GM12864 (cell line): ENCODE measurements at regions not wholly inside any gene's neighbourhood (a gene's known extent, or its start where the extent isn't known, plus 50 kb on each side); places are given as distances from the start of the nearest gene placed in this dataset.

Experiments
- DNase-seq: peaks from one replicate; pipeline ENCODE4 v3.0.0-alpha.2; 2011; ENCODE audit warnings: low read depth
- H3K4me3 ChIP-seq: 2 replicates; pipeline ENCODE4 v1.5.1; 2011; ENCODE audit warnings: mild to moderate bottlenecking, low read depth, low read length, control low read depth
- CTCF ChIP-seq: IDR thresholded peaks from 2 replicates; pipeline ENCODE4 v1.5.1; 2011; ENCODE audit warnings: low read depth, mild to moderate bottlenecking, moderate library complexity, low read length, control low read depth, inconsistent platforms; ENCODE audit errors: missing control alignments

DNA sequence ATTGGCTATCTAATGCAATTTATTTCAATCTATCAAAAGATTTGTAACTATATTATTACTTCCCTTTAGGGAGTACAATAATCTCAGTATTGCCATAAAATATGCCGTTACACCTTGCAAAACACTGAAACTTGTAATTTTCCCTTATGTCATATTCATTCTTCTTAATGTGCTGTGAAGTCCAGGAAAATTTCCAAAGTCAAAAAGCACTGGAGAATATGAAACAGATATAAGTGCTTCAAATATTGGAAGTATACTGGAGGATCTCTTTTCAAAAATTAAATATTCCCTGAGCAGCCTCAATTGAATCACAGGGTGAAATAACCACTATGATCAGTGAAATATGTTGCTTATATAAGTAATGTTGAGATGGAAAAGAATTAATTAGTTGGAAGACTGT, 356.0 kb downstream of the PPP1R3A start:
- no peak overlapping the region for H3K4me3 ChIP-seq
- no peak for DNase-seq
- no peak for TF ChIP-seq CTCF

- no peak for TF ChIP-seq CTCF
- no peak overlapping the region for H3K4me3 ChIP-seq
- DNase-seq, result no peak
Measured at GRCh38 chr7:113562242-113562641, 356.6 kb downstream of the PPP1R3A start.

- no peak for DNase-seq
- H3K4me3 ChIP-seq, result no peak overlapping the region
- no peak for TF ChIP-seq CTCF
Measured at GRCh38 chr7:113561446-113561845, 357.4 kb downstream of the PPP1R3A start.

DNA sequence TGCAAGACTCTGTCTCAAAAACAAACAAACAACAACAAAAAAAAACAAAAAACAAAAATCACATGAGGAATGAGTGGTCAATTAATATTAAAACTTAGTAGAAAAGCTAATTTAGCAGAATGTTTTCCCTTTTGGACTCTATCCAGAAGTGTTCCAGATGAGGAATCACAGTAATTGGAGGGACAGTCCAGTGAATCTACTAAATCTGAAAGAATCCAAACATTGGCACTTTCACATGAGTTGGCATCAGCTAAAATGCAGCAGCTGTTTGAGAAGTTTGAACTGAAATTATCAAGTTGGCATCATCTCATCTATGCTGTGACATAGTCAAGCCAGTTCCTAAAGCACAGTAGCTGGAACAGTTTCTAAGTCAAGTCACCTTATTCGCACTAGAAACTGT, 367.8 kb downstream of the PPP1R3A start:
- DNase-seq, result no peak
- no peak overlapping the region for H3K4me3 ChIP-seq
- no peak for TF ChIP-seq CTCF

DNA sequence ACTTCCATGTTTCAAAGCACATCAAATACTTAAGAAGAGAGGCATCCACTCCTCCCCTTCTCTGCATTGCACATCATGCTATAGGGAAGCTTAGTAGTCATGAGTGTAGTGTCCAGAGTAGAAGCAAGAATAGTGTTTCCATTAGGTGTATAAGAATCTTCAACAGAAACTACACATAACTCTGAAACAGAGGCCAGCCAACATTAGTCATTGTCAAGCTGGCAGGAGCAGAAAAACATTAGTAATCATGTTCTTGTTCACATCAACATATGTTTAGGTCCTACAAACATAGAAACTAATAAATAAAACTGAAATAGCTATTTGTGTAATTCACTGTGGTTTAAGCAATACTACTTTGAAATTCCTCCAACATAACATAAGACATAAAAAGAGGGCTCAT, 370.2 kb downstream of the PPP1R3A start:
- no peak for DNase-seq
- no peak overlapping the region for H3K4me3 ChIP-seq
- no peak for TF ChIP-seq CTCF

GRCh38 chr7:113548137-113548536, 370.7 kb downstream of the PPP1R3A start:
- no peak for TF ChIP-seq CTCF
- no peak overlapping the region for H3K4me3 ChIP-seq
- no peak for DNase-seq

DNA sequence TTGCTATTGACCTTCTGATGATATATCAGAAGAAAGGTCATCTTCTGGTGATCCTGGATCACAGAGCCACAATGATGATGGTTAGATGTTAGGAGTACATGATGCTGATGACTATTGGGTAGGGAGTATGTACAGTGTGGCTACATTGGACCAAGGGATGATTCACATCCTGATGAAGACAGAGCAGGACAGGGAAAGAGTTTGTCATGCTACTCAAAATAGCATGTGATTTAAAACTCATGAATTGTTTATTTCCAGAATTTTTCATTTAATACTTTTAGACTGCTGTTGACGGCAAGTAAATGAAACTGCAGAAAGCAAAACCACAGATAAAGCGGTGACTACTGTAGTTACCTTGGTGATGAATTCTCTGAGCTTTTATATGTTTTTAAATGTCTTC, 397.3 kb downstream of the PPP1R3A start:
- no peak for DNase-seq
- H3K4me3 ChIP-seq, result no peak overlapping the region
- TF ChIP-seq CTCF, result no peak
